GM18951 (cell line): ENCODE measurements at regions not wholly inside any gene's neighbourhood (a gene's known extent, or its start where the extent isn't known, plus 50 kb on each side); places are given as distances from the start of the nearest gene placed in this dataset.

ENCODE experiments used
- POLR2A ChIP-seq: IDR thresholded peaks from 4 replicates; pipeline ENCODE4 v1.6.1; 2011; ENCODE audit warnings: mild to moderate bottlenecking; ENCODE audit not compliant: insufficient read length, insufficient read depth; ENCODE audit errors: extremely low read depth
- in situ Hi-C: fragments of 300-500 bp; cut with MboI; formaldehyde crosslinking; loops from one replicate; pipeline ENCODE4 v1.12.0; 2022; ENCODE audit warnings: low sequenced_read_pairs, mixed read lengths, inconsistent platforms; ENCODE audit not compliant: unreplicated experiment

- no peak for TF ChIP-seq POLR2A
- in situ Hi-C loops: no loop called here
Measured at GRCh38 chr11:128204898-128205297, 382.5 kb downstream of the ETS1 start.

- in situ Hi-C loops: no loop called here
- no peak for TF ChIP-seq POLR2A
Measured at GRCh38 chr11:128201801-128202200, 385.6 kb downstream of the ETS1 start.

- in situ Hi-C loops: no loop called here
- no peak for TF ChIP-seq POLR2A
Measured at GRCh38 chr11:128201009-128201408, 386.3 kb downstream of the ETS1 start.

- no peak for TF ChIP-seq POLR2A
Measured at GRCh38 chr11:128200467-128200866, 386.9 kb downstream of the ETS1 start.

GRCh38 chr11:128198216-128198772 is 389.1 kb downstream of the ETS1 start:
- in situ Hi-C loops: no loop called here
- TF ChIP-seq POLR2A: no peak

More at GRCh38 chr11:128200467-128200866, 386.9 kb downstream of the ETS1 start:
- in situ Hi-C loops: no loop called here

GRCh38 chr11:128196235-128196634 is 391.1 kb downstream of the ETS1 start:
- no peak for TF ChIP-seq POLR2A
- in situ Hi-C loops: no loop called here

- in situ Hi-C loops: no loop called here
- no peak for TF ChIP-seq POLR2A
Measured at GRCh38 chr11:128195756-128196155, 391.6 kb downstream of the ETS1 start.

- in situ Hi-C loops: no loop called here
Measured at GRCh38 chr11:128195057-128195751, 392.2 kb downstream of the ETS1 start.

GRCh38 chr11:128194216-128194615 is 393.1 kb downstream of the ETS1 start:
- TF ChIP-seq POLR2A: no peak
- in situ Hi-C loops: no loop called here

More at GRCh38 chr11:128195057-128195751, 392.2 kb downstream of the ETS1 start:
- no peak for TF ChIP-seq POLR2A

GRCh38 chr11:128193615-128194014 is 393.7 kb downstream of the ETS1 start:
- in situ Hi-C loops: no loop called here
- TF ChIP-seq POLR2A: no peak

GRCh38 chr11:128190312-128190711 is 397.0 kb downstream of the ETS1 start:
- no peak for TF ChIP-seq POLR2A
- in situ Hi-C loops: no loop called here

- no peak for TF ChIP-seq POLR2A
- in situ Hi-C loops: no loop called here
Measured at GRCh38 chr11:128189823-128190222, 397.5 kb downstream of the ETS1 start.

GRCh38 chr11:128188346-128189004 is 398.9 kb downstream of the ETS1 start:
- TF ChIP-seq POLR2A: no peak
- in situ Hi-C loops: no loop called here

GRCh38 chr11:128187835-128188234 is 399.5 kb downstream of the ETS1 start:
- no peak for TF ChIP-seq POLR2A
- in situ Hi-C loops: no loop called here
